Left ventricle myocardium inferior (tissue), 1 donor: ENCODE measurements at regions not wholly inside any gene's neighbourhood (a gene's known extent, or its start where the extent isn't known, plus 50 kb on each side); places are given as distances from the start of the nearest gene placed in this dataset.

ENCODE experiments used
- DNase-seq: peaks from one replicate; pipeline ENCODE4 v3.0.0-alpha.2; 2020
- H3K27ac ChIP-seq: fragments of 200-600 bp; replicated peaks from 2 replicates; pipeline ENCODE4 v1.8.0; 2021
- H3K27me3 ChIP-seq: fragments of 200-600 bp; 2 replicates; pipeline ENCODE4 v1.8.0; 2021; ENCODE audit warnings: low read depth
- H3K36me3 ChIP-seq: fragments of 200-600 bp; 2 replicates; pipeline ENCODE4 v1.8.0; 2021
- H3K4me1 ChIP-seq: fragments of 200-600 bp; 2 replicates; pipeline ENCODE4 v1.8.0; 2021
- H3K4me3 ChIP-seq: fragments of 200-600 bp; 2 replicates; pipeline ENCODE4 v1.8.0; 2021; ENCODE audit warnings: mild to moderate bottlenecking, moderate library complexity
- H3K9me3 ChIP-seq: fragments of 200-600 bp; replicated peaks from 2 replicates; pipeline ENCODE4 v1.8.0; 2021
- CTCF ChIP-seq: fragments of 200-600 bp; IDR thresholded peaks from 2 replicates; pipeline ENCODE4 v1.8.0; 2021; ENCODE audit warnings: antibody characterized with exemption, mild to moderate bottlenecking, borderline replicate concordance
- intact Hi-C: fragments of 100-400 bp; cut with micrococcal nuclease; formaldehyde crosslinking; loops from one replicate; pipeline ENCODE4 v1.11.0; 2022
- donor health status: DM: no; HTN: yes; CAD: no; lungs with severe emphysema.

- H3K4me1 ChIP-seq, result no peaks in the 10 kb centered on the region
- no peak for TF ChIP-seq CTCF
- peaks cover 36% of the 10 kb centered on the region for H3K27me3 ChIP-seq
- no peak for DNase-seq
- no peaks in the 10 kb centered on the region for H3K36me3 ChIP-seq
- intact Hi-C loops, result no loop called here
- H3K4me3 ChIP-seq, result no peak overlapping the region
- peaks cover 22% of the 10 kb centered on the region for H3K9me3 ChIP-seq
- no peak overlapping the region for H3K27ac ChIP-seq
These were observed 53.4 kb downstream of the FOXB1 start for GRCh38 chr15:60057554-60057953.

- no peak for TF ChIP-seq CTCF
- Histone ChIP-seq H3K27ac (no peak overlapping the region), H3K4me1 (no peaks in the 10 kb centered on the region), H3K27me3 (peaks cover 33% of the 10 kb centered on the region), H3K36me3 (no peaks in the 10 kb centered on the region), H3K4me3 (no peak overlapping the region), H3K9me3 (peaks cover 26% of the 10 kb centered on the region)
- no peak for DNase-seq
- intact Hi-C loops, result no loop called here
These were observed 55.1 kb downstream of the FOXB1 start for GRCh38 chr15:60059186-60059585.

GRCh38 chr15:60061758-60062157, 57.6 kb downstream of the FOXB1 start:
- H3K9me3 ChIP-seq, result peaks cover 26% of the 10 kb centered on the region
- intact Hi-C loops, result no loop called here
- TF ChIP-seq CTCF, result no peak

GRCh38 chr15:60062826-60063225, 58.7 kb downstream of the FOXB1 start:
- H3K4me1 ChIP-seq, result no peaks in the 10 kb centered on the region
- intact Hi-C loops, result no loop called here
- no peak overlapping the region for H3K4me3 ChIP-seq
- H3K9me3 ChIP-seq, result peaks cover 26% of the 10 kb centered on the region
- H3K36me3 ChIP-seq, result no peaks in the 10 kb centered on the region
- DNase-seq, result no peak
- peaks cover 42% of the 10 kb centered on the region for H3K27me3 ChIP-seq
- no peak overlapping the region for H3K27ac ChIP-seq
- no peak for TF ChIP-seq CTCF

More at GRCh38 chr15:60061758-60062157, 57.6 kb downstream of the FOXB1 start:
- no peak for DNase-seq
- H3K36me3 ChIP-seq, result no peaks in the 10 kb centered on the region
- H3K4me3 ChIP-seq, result no peak overlapping the region
- peaks cover 39% of the 10 kb centered on the region for H3K27me3 ChIP-seq
- no peaks in the 10 kb centered on the region for H3K4me1 ChIP-seq
- H3K27ac ChIP-seq, result no peak overlapping the region

- no peak for DNase-seq
These were observed 61.8 kb downstream of the FOXB1 start for GRCh38 chr15:60065951-60066350.

More at GRCh38 chr15:60065951-60066350, 61.8 kb downstream of the FOXB1 start:
- H3K9me3 ChIP-seq, result peaks cover 20% of the 10 kb centered on the region
- peaks cover 52% of the 10 kb centered on the region for H3K27me3 ChIP-seq
- intact Hi-C loops, result no loop called here
- H3K27ac ChIP-seq, result no peak overlapping the region
- H3K4me1 ChIP-seq, result no peaks in the 10 kb centered on the region
- H3K4me3 ChIP-seq, result no peak overlapping the region
- no peaks in the 10 kb centered on the region for H3K36me3 ChIP-seq
- no peak for TF ChIP-seq CTCF
